Sigmoid colon (tissue), 6 donors: ENCODE measurements at regions not wholly inside any gene's neighbourhood (a gene's known extent, or its start where the extent isn't known, plus 50 kb on each side); places are given as distances from the start of the nearest gene placed in this dataset.
A peak's percentile ranks its signal among the peaks of the same experiment; 100 is the strongest.

Source experiments
- DNase-seq: peaks from one replicate; pipeline ENCODE4 v3.0.0-alpha.2; 2019
- H3K27ac ChIP-seq, 4 donors: fragments of 200-600 bp; sonication (generic); one replicate each; pipeline ENCODE4 v1.5.1; 2016 to 2019; ENCODE audit warnings: mild to moderate bottlenecking in 1 of 4
- H3K27me3 ChIP-seq, 3 donors: fragments of 200-600 bp; sonication (generic); one replicate each; pipeline ENCODE4 v1.5.1; 2019; ENCODE audit warnings: mild to moderate bottlenecking in 1 of 3
- H3K36me3 ChIP-seq, 4 donors: fragments of 200-600 bp; sonication (generic); one replicate each; pipeline ENCODE4 v1.5.1; 2016 to 2019
- H3K4me1 ChIP-seq, 4 donors: fragments of 200-600 bp; sonication (generic); one replicate each; pipeline ENCODE4 v1.5.1; 2017 to 2019
- H3K4me3 ChIP-seq, 4 donors: fragments of 200-600 bp; sonication (generic); one replicate each; pipeline ENCODE4 v1.5.1; 2017 to 2019; ENCODE audit warnings: mild to moderate bottlenecking in 2 of 4, moderate library complexity in 1 of 4
- H3K9me3 ChIP-seq, 4 donors: fragments of 200-600 bp in 3 of 4; sonication (generic) in 3 of 4; one replicate each; pipeline versions ENCODE4 v1.5.1 to v1.6.1; 2013 to 2019
- CTCF ChIP-seq, 4 experiments: fragments of 450-650 bp in 3 of 4; fragments of 200-600 bp in 1 of 4; IDR thresholded peaks; one replicate each; pipeline ENCODE4 v1.5.1; 2016 to 2019; ENCODE audit warnings: antibody characterized with exemption in 4 of 4, mild to moderate bottlenecking in 3 of 4, moderate library complexity in 2 of 4
- EP300 ChIP-seq, 4 donors: sonication (generic); formaldehyde crosslinking; IDR thresholded peaks; one replicate each; pipeline ENCODE4 v1.6.1; 2017; ENCODE audit warnings: antibody characterized with exemption in 4 of 4
- POLR2A ChIP-seq, 2 donors: fragments of 450-650 bp; IDR thresholded peaks; one replicate each; pipeline ENCODE4 v1.6.1; 2016; ENCODE audit warnings: antibody characterized with exemption in 2 of 2, mild to moderate bottlenecking in 2 of 2, moderate library complexity in 2 of 2
- POLR2AphosphoS5 ChIP-seq, 4 donors: sonication (generic); formaldehyde crosslinking; IDR thresholded peaks; one replicate each; pipeline ENCODE4 v1.6.1; 2017; ENCODE audit warnings: antibody characterized with exemption in 4 of 4
- WGBS, 2 donors: extraction: QIAGEN DNeasy Blood & Tissue Kit; methylation state at CpG; one replicate each; pipeline ENCODE4 v1.1.7; 2013; 5-methylcytosine and 5-hydroxymethylcytosine counted together
- intact Hi-C: fragments of 100-400 bp; cut with DNase I; formaldehyde crosslinking; loops from one replicate; pipeline ENCODE4 v1.15.1; 2023
- donor health status: healthy with polysubstance abuse.
- donor health status: healthy.

GRCh38 chr9:22645893-22646292 lies 199.3 kb downstream of the DMRTA1 start:
- intact Hi-C loops = no loop called here
- no peak overlapping the region for H3K4me3 ChIP-seq
- WGBS, 2 donors = 83 to 85% methylated on average over 2 of the region's 2 CpGs

GRCh38 chr9:22649384-22649783 lies 202.8 kb downstream of the DMRTA1 start:
- no peaks in the 10 kb centered on the region for H3K27me3 ChIP-seq
- 54 to 56% methylated on average over 2 of the region's 2 CpGs for WGBS, 2 donors

More at GRCh38 chr9:22645893-22646292, 199.3 kb downstream of the DMRTA1 start:
- no peaks in the 10 kb centered on the region for H3K27me3 ChIP-seq
- TF ChIP-seq POLR2A (IDR thresholded peaks at IDR 0.05) = no peak
- TF ChIP-seq POLR2AphosphoS5 (IDR thresholded peaks at IDR 0.05) = no peak
- no peak for TF ChIP-seq CTCF (IDR thresholded peaks at IDR 0.05)
- no peak for TF ChIP-seq EP300 (IDR thresholded peaks at IDR 0.05)
- H3K27ac ChIP-seq = no peak overlapping the region
- no peaks in the 10 kb centered on the region for H3K36me3 ChIP-seq
- DNase-seq = no peak
- no peaks in the 10 kb centered on the region for H3K4me1 ChIP-seq
- no peaks in the 10 kb centered on the region for H3K9me3 ChIP-seq

GRCh38 chr9:22650145-22650544 lies 203.5 kb downstream of the DMRTA1 start:
- 81 to 88% methylated on average over 3 of the region's 3 CpGs for WGBS, 2 donors

More at GRCh38 chr9:22649384-22649783, 202.8 kb downstream of the DMRTA1 start:
- Histone ChIP-seq H3K9me3 (no peaks in the 10 kb centered on the region), H3K27ac (peak overlapping the region in 1 of 4 donors; percentile 61), H3K36me3 (no peaks in the 10 kb centered on the region), H3K4me1 (no peaks in the 10 kb centered on the region), H3K4me3 (no peak overlapping the region)
- TF ChIP-seq POLR2A (IDR thresholded peaks at IDR 0.05) (no peak), POLR2AphosphoS5 (IDR thresholded peaks at IDR 0.05) (no peak)
- no peak for DNase-seq
- intact Hi-C loops = no loop called here

GRCh38 chr9:22650946-22651345 lies 204.3 kb downstream of the DMRTA1 start:
- H3K27me3 ChIP-seq = no peaks in the 10 kb centered on the region
- TF ChIP-seq POLR2AphosphoS5 (IDR thresholded peaks at IDR 0.05) = no peak
- TF ChIP-seq POLR2A (IDR thresholded peaks at IDR 0.05) = no peak
- no peak for TF ChIP-seq CTCF (IDR thresholded peaks at IDR 0.05)
- TF ChIP-seq EP300 (IDR thresholded peaks at IDR 0.05) = no peak
- H3K9me3 ChIP-seq = no peaks in the 10 kb centered on the region
- DNase-seq = no peak
- intact Hi-C loops = no loop called here
- no peak overlapping the region for H3K4me3 ChIP-seq
- no peaks in the 10 kb centered on the region for H3K36me3 ChIP-seq
- no peaks in the 10 kb centered on the region for H3K4me1 ChIP-seq
- H3K27ac ChIP-seq = no peak overlapping the region

More at GRCh38 chr9:22650145-22650544, 203.5 kb downstream of the DMRTA1 start:
- H3K27ac ChIP-seq = peak overlapping the region in 1 of 4 donors; percentile 61
- DNase-seq = no peak
- no peaks in the 10 kb centered on the region for H3K9me3 ChIP-seq
- intact Hi-C loops = no loop called here
- H3K4me3 ChIP-seq = no peak overlapping the region
- TF ChIP-seq CTCF (IDR thresholded peaks at IDR 0.05) = no peak
- TF ChIP-seq POLR2AphosphoS5 (IDR thresholded peaks at IDR 0.05) = no peak
- TF ChIP-seq POLR2A (IDR thresholded peaks at IDR 0.05) = no peak
- no peak for TF ChIP-seq EP300 (IDR thresholded peaks at IDR 0.05)
- no peaks in the 10 kb centered on the region for H3K36me3 ChIP-seq
- no peaks in the 10 kb centered on the region for H3K27me3 ChIP-seq
- no peaks in the 10 kb centered on the region for H3K4me1 ChIP-seq

GRCh38 chr9:22654833-22655232 lies 208.2 kb downstream of the DMRTA1 start:
- no peak for DNase-seq
- H3K4me1 ChIP-seq = no peaks in the 10 kb centered on the region
- H3K9me3 ChIP-seq = no peaks in the 10 kb centered on the region
- no peak overlapping the region for H3K4me3 ChIP-seq
- H3K27me3 ChIP-seq = no peaks in the 10 kb centered on the region
- no peak overlapping the region for H3K27ac ChIP-seq
- intact Hi-C loops = no loop called here
- H3K36me3 ChIP-seq = no peaks in the 10 kb centered on the region
- TF ChIP-seq POLR2AphosphoS5 (IDR thresholded peaks at IDR 0.05) = no peak
- no peak for TF ChIP-seq EP300 (IDR thresholded peaks at IDR 0.05)
- no peak for TF ChIP-seq POLR2A (IDR thresholded peaks at IDR 0.05)
- no peak for TF ChIP-seq CTCF (IDR thresholded peaks at IDR 0.05)
